Ovary (tissue), 7 donors: ENCODE measurements at regions not wholly inside any gene's neighbourhood (a gene's known extent, or its start where the extent isn't known, plus 50 kb on each side); places are given as distances from the start of the nearest gene placed in this dataset.

Experiments
- DNase-seq, 5 donors: peaks; one replicate each; pipeline ENCODE4 v3.0.0-alpha.2; 2019 to 2020
- H3K27ac ChIP-seq, 2 donors: fragments of 200-600 bp; one replicate each; pipeline versions ENCODE4 v1.5.1 to v1.8.0; 2019 to 2022
- H3K27me3 ChIP-seq: fragments of 200-600 bp; one replicate; pipeline ENCODE4 v1.8.0; 2022
- H3K36me3 ChIP-seq: fragments of 200-600 bp; sonication (generic); one replicate; pipeline ENCODE4 v1.5.1; 2019
- H3K4me1 ChIP-seq: one replicate; pipeline ENCODE4 v1.8.1; 2013; ENCODE audit warnings: mild to moderate bottlenecking, moderate library complexity; ENCODE audit not compliant: insufficient read depth
- H3K4me3 ChIP-seq: fragments of 200-600 bp; sonication (generic); one replicate; pipeline ENCODE4 v1.5.1; 2017
- H3K9me3 ChIP-seq, 2 donors: fragments of 200-600 bp in 1 of 2; sonication (generic) in 1 of 2; one replicate each; pipeline versions ENCODE4 v1.5.1 to v1.8.1; 2013 to 2019; ENCODE audit warnings: mild to moderate bottlenecking in 1 of 2, moderate library complexity in 1 of 2
- EP300 ChIP-seq: sonication (generic); formaldehyde crosslinking; IDR thresholded peaks from one replicate; pipeline ENCODE4 v1.6.1; 2017; ENCODE audit warnings: antibody characterized with exemption
- POLR2A ChIP-seq: fragments of 450-650 bp; IDR thresholded peaks from one replicate; pipeline ENCODE4 v1.6.1; 2017; ENCODE audit warnings: antibody characterized with exemption, mild to moderate bottlenecking, moderate library complexity
- WGBS, 3 donors: extraction: QIAGEN DNeasy Blood & Tissue Kit in 1 of 3; methylation state at CpG; one replicate each; pipeline versions ENCODE4 v1.1.5 to v1.1.7; 2013 to 2017; 5-methylcytosine and 5-hydroxymethylcytosine counted together
- intact Hi-C, 4 donors: fragments of 100-400 bp; cut with DNase I; formaldehyde crosslinking; loops; one replicate each; pipeline versions ENCODE4 v1.11.0 to v1.15.1; 2022 to 2023
- TF ChIP-seq, protein P1 (sequence below), 3 donors: fragments of 450-650 bp in 2 of 3; fragments of 200-600 bp in 1 of 3; IDR thresholded peaks; one replicate each; pipeline versions ENCODE4 v1.5.1 to v1.8.0; 2016 to 2022; ENCODE audit warnings: antibody characterized with exemption in 3 of 3, mild to moderate bottlenecking in 1 of 3
- donor health status: DM: no; HTN: no; CAD: no; lungs with moderate emphysema.
- donor health status: DM: no; HTN: no; CAD: no.
- donor health status: Bipolar disorder and iron deficiency.
- donor health status: DM: no; HTN: no; CAD: no.
- donor health status: DM: yes; HTN: yes; CAD: no.

GRCh38 chr2:239507576-239508258 lies 106.9 kb upstream of the HDAC4 start:
- Histone ChIP-seq H3K27ac (no peak overlapping the region), H3K9me3 (no peaks in the 10 kb centered on the region), H3K4me3 (no peak overlapping the region), H3K36me3 (no peaks in the 10 kb centered on the region), H3K27me3 (no peaks in the 10 kb centered on the region), H3K4me1 (no peaks in the 10 kb centered on the region)
- intact Hi-C loops: loop anchor here in 2 of 4 donors (5.0 to 10.0 kb wide), 2 partner anchors 617 to 1460 kb away; no protein-coding TSS in a partner anchor
- DNase-seq: no peak
- 73 to 79% (median 74%) methylated on average over 18 of the region's 18 CpGs for WGBS, 3 donors
- TF ChIP-seq POLR2A: no peak
- no peak for TF ChIP-seq EP300
- TF ChIP-seq, protein P1, sequence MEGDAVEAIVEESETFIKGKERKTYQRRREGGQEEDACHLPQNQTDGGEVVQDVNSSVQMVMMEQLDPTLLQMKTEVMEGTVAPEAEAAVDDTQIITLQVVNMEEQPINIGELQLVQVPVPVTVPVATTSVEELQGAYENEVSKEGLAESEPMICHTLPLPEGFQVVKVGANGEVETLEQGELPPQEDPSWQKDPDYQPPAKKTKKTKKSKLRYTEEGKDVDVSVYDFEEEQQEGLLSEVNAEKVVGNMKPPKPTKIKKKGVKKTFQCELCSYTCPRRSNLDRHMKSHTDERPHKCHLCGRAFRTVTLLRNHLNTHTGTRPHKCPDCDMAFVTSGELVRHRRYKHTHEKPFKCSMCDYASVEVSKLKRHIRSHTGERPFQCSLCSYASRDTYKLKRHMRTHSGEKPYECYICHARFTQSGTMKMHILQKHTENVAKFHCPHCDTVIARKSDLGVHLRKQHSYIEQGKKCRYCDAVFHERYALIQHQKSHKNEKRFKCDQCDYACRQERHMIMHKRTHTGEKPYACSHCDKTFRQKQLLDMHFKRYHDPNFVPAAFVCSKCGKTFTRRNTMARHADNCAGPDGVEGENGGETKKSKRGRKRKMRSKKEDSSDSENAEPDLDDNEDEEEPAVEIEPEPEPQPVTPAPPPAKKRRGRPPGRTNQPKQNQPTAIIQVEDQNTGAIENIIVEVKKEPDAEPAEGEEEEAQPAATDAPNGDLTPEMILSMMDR (IDR thresholded peaks at IDR 0.05): no peak

DNA sequence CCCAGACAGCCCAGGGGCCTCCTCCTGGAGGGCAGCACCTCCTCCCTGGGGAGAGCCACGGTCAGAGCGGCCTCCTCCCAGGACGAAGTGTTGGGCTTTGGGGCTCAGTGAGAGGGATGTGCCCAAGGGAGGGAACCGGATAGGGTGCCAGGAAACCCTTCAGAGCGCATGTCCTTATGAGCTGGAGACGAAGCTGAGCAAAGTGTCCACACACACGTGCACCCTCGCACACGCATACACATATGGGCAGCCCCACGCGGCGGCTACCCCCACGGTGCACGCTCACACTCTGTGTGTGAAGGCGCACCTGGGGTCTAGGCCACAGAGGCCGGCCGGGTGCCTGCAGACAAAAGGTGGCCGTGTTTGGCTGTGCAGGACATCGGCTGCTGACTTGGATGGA lies 106.1 kb upstream of the HDAC4 start:
- intact Hi-C loops: loop anchor here in 2 of 4 donors (5.0 to 10.0 kb wide), 2 partner anchors 618 to 1460 kb away; no protein-coding TSS in a partner anchor
- DNase-seq: no peak
- H3K27ac ChIP-seq: no peak overlapping the region
- 87 to 89% (median 88%) methylated on average over 19 of the region's 19 CpGs for WGBS, 3 donors
- H3K4me3 ChIP-seq: no peak overlapping the region
- no peaks in the 10 kb centered on the region for H3K36me3 ChIP-seq
- H3K27me3 ChIP-seq: no peaks in the 10 kb centered on the region
- TF ChIP-seq POLR2A: no peak
- TF ChIP-seq, protein P1 (IDR thresholded peaks at IDR 0.05): no peak
- TF ChIP-seq EP300: no peak
- H3K9me3 ChIP-seq: no peaks in the 10 kb centered on the region
- no peaks in the 10 kb centered on the region for H3K4me1 ChIP-seq

DNA sequence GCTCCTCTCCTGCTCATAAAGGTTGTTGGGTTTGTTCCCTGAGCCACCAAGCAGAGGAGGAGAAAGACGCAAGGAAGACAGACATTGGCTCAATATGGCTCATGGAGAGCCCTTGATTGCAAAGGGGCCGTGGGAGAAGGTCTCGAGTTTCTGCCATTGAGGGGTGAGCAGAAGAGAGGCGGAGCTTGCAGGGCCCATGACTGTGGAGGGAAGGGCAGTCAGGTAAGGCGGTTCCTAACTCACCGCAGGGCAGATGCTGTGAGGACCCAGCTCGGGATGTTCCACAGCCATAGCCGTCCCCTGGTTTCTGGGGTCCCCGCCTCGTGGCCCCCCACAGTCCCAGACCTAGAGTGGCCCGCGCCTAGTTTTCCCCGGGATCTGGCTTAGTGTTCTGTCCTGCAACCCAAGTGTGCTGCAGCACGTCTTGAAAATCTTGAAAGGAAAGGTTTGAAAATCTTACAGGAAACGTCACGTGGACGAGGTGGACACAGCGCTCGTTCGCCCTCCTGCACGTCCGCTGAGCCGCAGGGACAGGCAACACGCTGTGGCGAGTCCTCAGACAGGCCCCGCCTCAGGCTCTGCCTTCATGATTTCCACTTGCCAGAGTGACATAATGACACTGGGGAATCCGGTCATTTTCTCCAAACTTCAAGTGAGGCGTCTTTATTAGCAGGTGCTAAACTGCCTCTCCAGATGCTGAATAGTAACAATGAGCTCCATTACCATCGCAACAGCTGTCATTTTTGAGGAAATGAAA lies 105.5 kb upstream of the HDAC4 start:
- TF ChIP-seq EP300 (no peak), POLR2A (no peak)
- TF ChIP-seq, protein P1 (IDR thresholded peaks at IDR 0.05): no peak
- Histone ChIP-seq H3K9me3 (no peaks in the 10 kb centered on the region), H3K27me3 (no peaks in the 10 kb centered on the region), H3K27ac (no peak overlapping the region), H3K4me3 (no peak overlapping the region), H3K4me1 (no peaks in the 10 kb centered on the region), H3K36me3 (no peaks in the 10 kb centered on the region)
- no peak for DNase-seq
- WGBS, 3 donors: 88 to 93% (median 89%) methylated on average over 29 of the region's 29 CpGs
- intact Hi-C loops: loop anchor here in 2 of 4 donors (5.0 to 10.0 kb wide), 2 partner anchors 619 to 1459 kb away; no protein-coding TSS in a partner anchor

DNA sequence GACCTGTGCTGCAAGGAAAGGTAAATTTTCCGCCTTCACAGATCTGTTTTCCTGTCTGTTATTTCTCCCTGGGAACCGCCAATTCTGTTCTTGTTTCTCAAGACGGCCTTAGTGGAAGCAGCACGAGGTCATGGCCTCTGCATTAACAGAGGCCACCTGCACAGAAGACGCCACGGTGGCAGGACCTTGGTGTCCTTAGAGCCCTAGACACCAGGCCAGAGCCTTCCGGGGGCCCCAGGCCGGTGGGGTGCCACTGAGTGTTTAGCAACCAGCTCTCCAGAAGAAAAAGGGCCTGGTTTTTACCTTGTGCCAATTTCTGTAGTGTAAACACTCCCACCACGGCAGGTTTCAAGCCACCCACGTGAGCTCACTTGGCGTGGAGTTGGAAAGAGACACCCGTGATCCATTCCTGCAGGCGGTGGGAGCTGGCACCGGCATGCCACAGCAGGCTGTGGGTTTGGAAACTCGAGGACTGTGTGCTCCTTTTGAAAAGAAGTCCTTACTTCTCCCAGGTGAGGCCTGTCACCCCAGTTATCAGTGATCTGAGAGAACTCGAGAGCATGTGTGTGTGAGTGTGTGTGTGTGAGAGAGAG lies 103.9 kb upstream of the HDAC4 start:
- 84 to 92% (median 86%) methylated on average over 16 of the region's 16 CpGs for WGBS, 3 donors

More for the DNA sequence above, 103.9 kb upstream of the HDAC4 start:
- no peak for DNase-seq
- Histone ChIP-seq H3K27me3 (no peaks in the 10 kb centered on the region), H3K36me3 (no peaks in the 10 kb centered on the region), H3K4me3 (no peak overlapping the region), H3K9me3 (no peaks in the 10 kb centered on the region), H3K27ac (no peak overlapping the region), H3K4me1 (no peaks in the 10 kb centered on the region)
- TF ChIP-seq POLR2A: no peak
- TF ChIP-seq EP300: no peak
- TF ChIP-seq, protein P1 (IDR thresholded peaks at IDR 0.05): no peak
- intact Hi-C loops: loop anchor here in 2 of 4 donors (5.0 to 10.0 kb wide), 2 partner anchors 620 to 1457 kb away; no protein-coding TSS in a partner anchor
